RWPE1 (cell line): ENCODE measurements at regions not wholly inside any gene's neighbourhood (a gene's known extent, or its start where the extent isn't known, plus 50 kb on each side); places are given as distances from the start of the nearest gene placed in this dataset.

ENCODE experiments used
- CTCF ChIA-PET: fragments of 350-600 bp; sonication (Branson Sonifier 250); formaldehyde crosslinking; extraction: SDS; loops from one replicate; lab custom pipeline; 2021; lab: Yijun Ruan, JAX
- POLR2A ChIA-PET: fragments of 400-600 bp; formaldehyde crosslinking; extraction: SDS; loops from one replicate; lab custom pipeline; 2020; ENCODE audit warnings: antibody characterized with exemption; ENCODE audit not compliant: low non-redundant PET; lab: Yijun Ruan, JAX
- DNase-seq: peaks from one replicate; pipeline ENCODE4 v3.0.0; 2012; ENCODE audit warnings: low spot score
- H3K27ac ChIP-seq: fragments of 450-650 bp; 2 replicates; pipeline ENCODE4 v1.5.1; 2017
- CTCF ChIP-seq: fragments of 450-650 bp; conservative IDR thresholded peaks from 2 replicates; pipeline ENCODE4 v1.5.1; 2017; ENCODE audit warnings: low read depth, mild to moderate bottlenecking

GRCh38 chrX:74220277-74220676 lies 83.7 kb upstream of the ZCCHC13 start:
- ChIA-PET POLR2A (no interaction called here), CTCF (no interaction called here)
- H3K27ac ChIP-seq: no peak overlapping the region
- TF ChIP-seq CTCF: no peak
- no peak for DNase-seq

- TF ChIP-seq CTCF: no peak
- ChIA-PET CTCF (no interaction called here), POLR2A (no interaction called here)
- no peak for DNase-seq
- no peak overlapping the region for H3K27ac ChIP-seq
Measured at GRCh38 chrX:74218895-74219294, 85.1 kb upstream of the ZCCHC13 start.

- no peak for DNase-seq
- no peak overlapping the region for H3K27ac ChIP-seq
- CTCF ChIA-PET: no interaction called here
- POLR2A ChIA-PET: no interaction called here
- no peak for TF ChIP-seq CTCF
Measured at GRCh38 chrX:74216421-74216820, 87.6 kb upstream of the ZCCHC13 start.

- TF ChIP-seq CTCF: no peak
- DNase-seq: no peak
- no peak overlapping the region for H3K27ac ChIP-seq
- ChIA-PET POLR2A (no interaction called here), CTCF (no interaction called here)
Measured at GRCh38 chrX:74211911-74212310, 92.1 kb upstream of the ZCCHC13 start.

- TF ChIP-seq CTCF: no peak
- CTCF ChIA-PET: no interaction called here
- DNase-seq: no peak
- POLR2A ChIA-PET: no interaction called here
- no peak overlapping the region for H3K27ac ChIP-seq
Measured at GRCh38 chrX:74207539-74207938, 96.4 kb upstream of the ZCCHC13 start.

- no peak overlapping the region for H3K27ac ChIP-seq
- no peak for DNase-seq
- CTCF ChIA-PET: interaction anchor here (0.6 kb wide), 1 partner anchor 490 kb away, joined by 4 read pairs; no protein-coding TSS in a partner anchor
- POLR2A ChIA-PET: no interaction called here
- no peak for TF ChIP-seq CTCF
Measured at GRCh38 chrX:74195605-74196004, 108.4 kb upstream of the ZCCHC13 start.

- ChIA-PET POLR2A (no interaction called here), CTCF (interaction anchor here (0.6 kb wide), 1 partner anchor 490 kb away, joined by 4 read pairs; no protein-coding TSS in a partner anchor)
- H3K27ac ChIP-seq: no peak overlapping the region
- no peak for DNase-seq
- no peak for TF ChIP-seq CTCF
Measured at GRCh38 chrX:74195120-74195519, 108.9 kb upstream of the ZCCHC13 start.
